ENCODE measurements at regions not wholly inside any gene's neighbourhood (a gene's known extent, or its start where the extent isn't known, plus 50 kb on each side); places are given as distances from the start of the nearest gene placed in this dataset.

- DNase-seq (ENCODE audit: low read depth, low spot score) = peak; percentile 49
Observed at GRCh38 chr18:64259871-64260270, 111.0 kb upstream of the LINC00305 start.

- no peak for DNase-seq (ENCODE audit: low read depth, low spot score)
Observed at GRCh38 chr18:64258111-64258650, 109.3 kb upstream of the LINC00305 start.

GRCh38 chr18:64254399-64255093, 105.7 kb upstream of the LINC00305 start:
- DNase-seq (ENCODE audit: low read depth, low spot score) = no peak

- no peak for DNase-seq (ENCODE audit: low read depth, low spot score)
Observed at GRCh38 chr18:64253873-64254272, 105.0 kb upstream of the LINC00305 start.

GRCh38 chr18:64253222-64253621, 104.3 kb upstream of the LINC00305 start:
- DNase-seq (ENCODE audit: low read depth, low spot score) = no peak

- DNase-seq (ENCODE audit: low read depth, low spot score) = no peak
Observed at GRCh38 chr18:64248836-64249235, 99.9 kb upstream of the LINC00305 start.

- no peak for DNase-seq (ENCODE audit: low read depth, low spot score)
Observed at GRCh38 chr18:64245126-64245861, 96.4 kb upstream of the LINC00305 start.

GRCh38 chr18:64244571-64244970, 95.7 kb upstream of the LINC00305 start:
- peak; percentile 22 for DNase-seq (ENCODE audit: low read depth, low spot score)

- peak; percentile 19 for DNase-seq (ENCODE audit: low read depth, low spot score)
Observed at GRCh38 chr18:64240316-64240715, 91.4 kb upstream of the LINC00305 start.

GRCh38 chr18:64238076-64238475, 89.2 kb upstream of the LINC00305 start:
- no peak for DNase-seq (ENCODE audit: low read depth, low spot score)

GRCh38 chr18:64234321-64234720, 85.4 kb upstream of the LINC00305 start:
- DNase-seq (ENCODE audit: low read depth, low spot score) = no peak

- DNase-seq (ENCODE audit: low read depth, low spot score) = no peak
Observed at GRCh38 chr18:64233851-64234250, 85.0 kb upstream of the LINC00305 start.

- DNase-seq (ENCODE audit: low read depth, low spot score) = no peak
Observed at GRCh38 chr18:64220941-64221340, 72.1 kb upstream of the LINC00305 start.

GRCh38 chr18:64219517-64219916, 70.6 kb upstream of the LINC00305 start:
- DNase-seq (ENCODE audit: low read depth, low spot score) = no peak

GRCh38 chr18:64210401-64210949, 61.6 kb upstream of the LINC00305 start:
- DNase-seq (ENCODE audit: low read depth, low spot score) = no peak

GRCh38 chr18:64208516-64208915, 59.6 kb upstream of the LINC00305 start:
- no peak for DNase-seq (ENCODE audit: low read depth, low spot score)

GRCh38 chr18:64207820-64208219, 58.9 kb upstream of the LINC00305 start:
- DNase-seq (ENCODE audit: low read depth, low spot score) = no peak

- DNase-seq (ENCODE audit: low read depth, low spot score) = no peak
Observed at GRCh38 chr18:64203295-64203694, 54.4 kb upstream of the LINC00305 start.

- DNase-seq (ENCODE audit: low read depth, low spot score) = no peak
Observed at GRCh38 chr18:64202863-64203262, 54.0 kb upstream of the LINC00305 start.

GRCh38 chr18:64202210-64202836, 53.4 kb upstream of the LINC00305 start:
- no peak for DNase-seq (ENCODE audit: low read depth, low spot score)

- no peak for DNase-seq (ENCODE audit: low read depth, low spot score)
Observed at GRCh38 chr18:64201781-64202180, 52.9 kb upstream of the LINC00305 start.

- DNase-seq (ENCODE audit: low read depth, low spot score) = no peak
Observed at GRCh38 chr18:64199581-64199980, 50.7 kb upstream of the LINC00305 start.
